ENCODE measurements at regions not wholly inside any gene's neighbourhood (a gene's known extent, or its start where the extent isn't known, plus 50 kb on each side); places are given as distances from the start of the nearest gene placed in this dataset.
"Not testable (repeated sequence)": the region's sequence is repeated elsewhere in the genome, so short reads cannot be mapped to it uniquely, and the experiment has no call there.

GRCh38 chr1:79519084-79519760 is 512.7 kb upstream of the ADGRL4 start:
- DNase-seq, result no peak

GRCh38 chr1:79517470-79518224 is 511.1 kb upstream of the ADGRL4 start:
- DNase-seq, result no peak

- DNase-seq, result no peak
These were observed 501.2 kb upstream of the ADGRL4 start for GRCh38 chr1:79507770-79508169.

GRCh38 chr1:79501153-79501552 is 494.6 kb upstream of the ADGRL4 start:
- DNase-seq, result no peak

- no peak for DNase-seq
These were observed 493.0 kb upstream of the ADGRL4 start for GRCh38 chr1:79499541-79499940.

- DNase-seq, result peak; percentile 6
These were observed 490.8 kb upstream of the ADGRL4 start for GRCh38 chr1:79497193-79497773.

GRCh38 chr1:79496129-79496528 is 489.6 kb upstream of the ADGRL4 start:
- no peak for DNase-seq

GRCh38 chr1:79493702-79494101 is 487.2 kb upstream of the ADGRL4 start:
- DNase-seq, result not testable (repeated sequence)

- not testable (repeated sequence) for DNase-seq
These were observed 482.1 kb upstream of the ADGRL4 start for GRCh38 chr1:79488572-79489121.

GRCh38 chr1:79478728-79479373 is 472.3 kb upstream of the ADGRL4 start:
- no peak for DNase-seq

GRCh38 chr1:79478160-79478559 is 471.6 kb upstream of the ADGRL4 start:
- DNase-seq, result no peak

GRCh38 chr1:79472067-79472656 is 465.6 kb upstream of the ADGRL4 start:
- DNase-seq, result no peak

- no peak for DNase-seq
These were observed 462.6 kb upstream of the ADGRL4 start for GRCh38 chr1:79469139-79469538.

GRCh38 chr1:79460773-79461436 is 454.4 kb upstream of the ADGRL4 start:
- DNase-seq, result no peak

GRCh38 chr1:79457562-79458224 is 451.2 kb upstream of the ADGRL4 start:
- no peak for DNase-seq

GRCh38 chr1:79448426-79448825 is 441.9 kb upstream of the ADGRL4 start:
- no peak for DNase-seq

- no peak for DNase-seq
These were observed 434.7 kb upstream of the ADGRL4 start for GRCh38 chr1:79441238-79441637.

GRCh38 chr1:79437540-79437939 is 431.0 kb upstream of the ADGRL4 start:
- no peak for DNase-seq

GRCh38 chr1:79431340-79431739 is 424.8 kb upstream of the ADGRL4 start:
- DNase-seq, result no peak

- no peak for DNase-seq
These were observed 423.9 kb upstream of the ADGRL4 start for GRCh38 chr1:79430437-79430836.

GRCh38 chr1:79422726-79423125 is 416.2 kb upstream of the ADGRL4 start:
- DNase-seq, result no peak

- DNase-seq, result no peak
These were observed 392.0 kb upstream of the ADGRL4 start for GRCh38 chr1:79398501-79398900.
